Activated CD4-positive, alpha-beta memory T cell treated with anti-CD3 and anti-CD28 coated beads, Interleukin-2, amount 10 ng/mL, durations not matched to agents 7 days and 5 days (primary cell): ENCODE measurements at regions not wholly inside any gene's neighbourhood (a gene's known extent, or its start where the extent isn't known, plus 50 kb on each side); places are given as distances from the start of the nearest gene placed in this dataset.
A peak's percentile ranks its signal among the peaks of the same experiment; 100 is the strongest.
"Not testable (repeated sequence)": the region's sequence is repeated elsewhere in the genome, so short reads cannot be mapped to it uniquely, and the experiment has no call there.

Source experiments
- CTCF ChIA-PET: fragments of 350-600 bp; sonication (Branson Sonifier 250); formaldehyde crosslinking; loops from one replicate; lab custom pipeline; 2021; ENCODE audit warnings: antibody characterized with exemption, inconsistent platforms; lab: Charles Lee
- POLR2A ChIA-PET: fragments of 350-600 bp; sonication (Branson Sonifier 250); formaldehyde crosslinking; loops from one replicate; lab custom pipeline; 2021; ENCODE audit warnings: antibody characterized with exemption; lab: Charles Lee
- DNase-seq: peaks from one replicate; pipeline ENCODE4 v3.0.0-alpha.2; 2020
- H3K27ac Mint-ChIP-seq: one replicate; pipeline ENCODE4 v1.8.0; 2021; ENCODE audit warnings: mild to moderate bottlenecking, mixed read lengths
- H3K27me3 Mint-ChIP-seq: one replicate; pipeline ENCODE4 v1.8.0; 2021; ENCODE audit warnings: mixed read lengths
- H3K36me3 Mint-ChIP-seq: one replicate; pipeline ENCODE4 v1.8.0; 2021; ENCODE audit warnings: low read depth, mixed read lengths
- H3K4me1 Mint-ChIP-seq: one replicate; pipeline ENCODE4 v1.8.0; 2021; ENCODE audit warnings: mixed read lengths
- H3K4me3 Mint-ChIP-seq: one replicate; pipeline ENCODE4 v1.8.0; 2021; ENCODE audit warnings: mild to moderate bottlenecking, mixed read lengths
- H3K9me3 Mint-ChIP-seq: one replicate; pipeline ENCODE4 v1.8.0; 2021; ENCODE audit warnings: mixed read lengths

GRCh38 chr1:230569201-230569600, 73.1 kb upstream of the COG2 start:
- Mint-ChIP-seq H3K4me1 (peaks cover 3% of the 10 kb centered on the region), H3K4me3 (no peak overlapping the region), H3K36me3 (no peaks in the 10 kb centered on the region), H3K9me3 (no peaks in the 10 kb centered on the region), H3K27ac (no peak overlapping the region), H3K27me3 (peaks cover 23% of the 10 kb centered on the region)
- ChIA-PET POLR2A (no interaction called here), CTCF (no interaction called here)
- no peak for DNase-seq

- Mint-ChIP-seq H3K27ac (no peak overlapping the region), H3K36me3 (no peaks in the 10 kb centered on the region), H3K4me3 (no peak overlapping the region), H3K27me3 (peaks cover 25% of the 10 kb centered on the region), H3K9me3 (no peaks in the 10 kb centered on the region), H3K4me1 (peaks cover 3% of the 10 kb centered on the region)
- ChIA-PET CTCF (no interaction called here), POLR2A (no interaction called here)
- DNase-seq: no peak
Measured at GRCh38 chr1:230568676-230569075, 73.6 kb upstream of the COG2 start.

GRCh38 chr1:230568008-230568407, 74.3 kb upstream of the COG2 start:
- H3K27ac Mint-ChIP-seq: no peak overlapping the region
- no peak overlapping the region for H3K4me3 Mint-ChIP-seq

GRCh38 chr1:230567221-230567575, 75.1 kb upstream of the COG2 start:
- ChIA-PET CTCF (no interaction called here), POLR2A (no interaction called here)
- no peaks in the 10 kb centered on the region for H3K9me3 Mint-ChIP-seq
- H3K27ac Mint-ChIP-seq: no peak overlapping the region
- H3K27me3 Mint-ChIP-seq: peaks cover 30% of the 10 kb centered on the region
- DNase-seq: no peak
- H3K4me1 Mint-ChIP-seq: peaks cover 3% of the 10 kb centered on the region
- H3K36me3 Mint-ChIP-seq: no peaks in the 10 kb centered on the region
- H3K4me3 Mint-ChIP-seq: no peak overlapping the region

More at GRCh38 chr1:230568008-230568407, 74.3 kb upstream of the COG2 start:
- DNase-seq: no peak
- Mint-ChIP-seq H3K27me3 (peaks cover 30% of the 10 kb centered on the region), H3K4me1 (peaks cover 3% of the 10 kb centered on the region), H3K9me3 (no peaks in the 10 kb centered on the region), H3K36me3 (no peaks in the 10 kb centered on the region)
- CTCF ChIA-PET: no interaction called here
- POLR2A ChIA-PET: no interaction called here

GRCh38 chr1:230566532-230567220, 75.6 kb upstream of the COG2 start:
- H3K9me3 Mint-ChIP-seq, H3K4me3 Mint-ChIP-seq, CTCF ChIA-PET, DNase-seq, H3K4me1 Mint-ChIP-seq, H3K27ac Mint-ChIP-seq, H3K36me3 Mint-ChIP-seq: not testable (repeated sequence)
- POLR2A ChIA-PET: interaction anchor here (0.8 kb wide), 1 partner anchor 49 kb away, joined by 3 read pairs; no protein-coding TSS in a partner anchor
- H3K27me3 Mint-ChIP-seq: peaks cover 31% of the 10 kb centered on the region

- no peak for DNase-seq
- H3K9me3 Mint-ChIP-seq: no peaks in the 10 kb centered on the region
- H3K27ac Mint-ChIP-seq: no peak overlapping the region
- peaks cover 3% of the 10 kb centered on the region for H3K4me1 Mint-ChIP-seq
- POLR2A ChIA-PET: no interaction called here
- H3K36me3 Mint-ChIP-seq: no peaks in the 10 kb centered on the region
- no peak overlapping the region for H3K4me3 Mint-ChIP-seq
- CTCF ChIA-PET: no interaction called here
- peaks cover 32% of the 10 kb centered on the region for H3K27me3 Mint-ChIP-seq
Measured at GRCh38 chr1:230565141-230565540, 77.1 kb upstream of the COG2 start.

- peaks cover 3% of the 10 kb centered on the region for H3K4me1 Mint-ChIP-seq
Measured at GRCh38 chr1:230563591-230563990, 78.7 kb upstream of the COG2 start.

GRCh38 chr1:230561570-230561969, 80.7 kb upstream of the COG2 start:
- Mint-ChIP-seq H3K4me3 (no peak overlapping the region), H3K27ac (no peak overlapping the region), H3K27me3 (peaks cover 39% of the 10 kb centered on the region), H3K4me1 (peaks cover under 1% of the 10 kb centered on the region), H3K9me3 (no peaks in the 10 kb centered on the region), H3K36me3 (no peaks in the 10 kb centered on the region)
- DNase-seq: no peak
- ChIA-PET POLR2A (no interaction called here), CTCF (no interaction called here)

More at GRCh38 chr1:230563591-230563990, 78.7 kb upstream of the COG2 start:
- Mint-ChIP-seq H3K36me3 (no peaks in the 10 kb centered on the region), H3K27ac (no peak overlapping the region), H3K4me3 (no peak overlapping the region), H3K9me3 (no peaks in the 10 kb centered on the region), H3K27me3 (peaks cover 30% of the 10 kb centered on the region)
- DNase-seq: no peak
- ChIA-PET CTCF (no interaction called here), POLR2A (no interaction called here)

- DNase-seq: no peak
- H3K4me3 Mint-ChIP-seq: no peak overlapping the region
- H3K27me3 Mint-ChIP-seq: peaks cover 22% of the 10 kb centered on the region
- H3K4me1 Mint-ChIP-seq: peaks cover 7% of the 10 kb centered on the region
- no peaks in the 10 kb centered on the region for H3K36me3 Mint-ChIP-seq
- POLR2A ChIA-PET: no interaction called here
- H3K27ac Mint-ChIP-seq: no peak overlapping the region
- no peaks in the 10 kb centered on the region for H3K9me3 Mint-ChIP-seq
- CTCF ChIA-PET: no interaction called here
Measured at GRCh38 chr1:230558324-230558723, 84.0 kb upstream of the COG2 start.

- Mint-ChIP-seq H3K27ac (no peak overlapping the region), H3K9me3 (no peaks in the 10 kb centered on the region), H3K4me3 (no peak overlapping the region), H3K27me3 (peaks cover 21% of the 10 kb centered on the region), H3K36me3 (no peaks in the 10 kb centered on the region), H3K4me1 (peaks cover 11% of the 10 kb centered on the region)
- DNase-seq: no peak
- ChIA-PET CTCF (no interaction called here), POLR2A (no interaction called here)
Measured at GRCh38 chr1:230556453-230556852, 85.8 kb upstream of the COG2 start.

- no peaks in the 10 kb centered on the region for H3K9me3 Mint-ChIP-seq
- CTCF ChIA-PET: interaction anchor here (0.6 kb wide), 1 partner anchor 34 kb away, joined by 3 read pairs; no protein-coding TSS in a partner anchor
- no peak for DNase-seq
- POLR2A ChIA-PET: no interaction called here
- no peaks in the 10 kb centered on the region for H3K36me3 Mint-ChIP-seq
- no peak overlapping the region for H3K27ac Mint-ChIP-seq
- peaks cover 21% of the 10 kb centered on the region for H3K27me3 Mint-ChIP-seq
- H3K4me1 Mint-ChIP-seq: peaks cover 15% of the 10 kb centered on the region
- H3K4me3 Mint-ChIP-seq: no peak overlapping the region
Measured at GRCh38 chr1:230555814-230556213, 86.5 kb upstream of the COG2 start.

GRCh38 chr1:230552880-230553279, 89.4 kb upstream of the COG2 start:
- CTCF ChIA-PET: no interaction called here

GRCh38 chr1:230550945-230551344, 91.3 kb upstream of the COG2 start:
- H3K36me3 Mint-ChIP-seq, H3K4me3 Mint-ChIP-seq, POLR2A ChIA-PET, H3K9me3 Mint-ChIP-seq, DNase-seq, CTCF ChIA-PET: not testable (repeated sequence)
- peak overlapping the region; percentile 47 for H3K27ac Mint-ChIP-seq
- H3K27me3 Mint-ChIP-seq: peaks cover 22% of the 10 kb centered on the region
- H3K4me1 Mint-ChIP-seq: peaks cover 22% of the 10 kb centered on the region

More at GRCh38 chr1:230552880-230553279, 89.4 kb upstream of the COG2 start:
- POLR2A ChIA-PET: no interaction called here
- Mint-ChIP-seq H3K36me3 (no peaks in the 10 kb centered on the region), H3K9me3 (no peaks in the 10 kb centered on the region), H3K4me3 (no peak overlapping the region), H3K27me3 (peaks cover 18% of the 10 kb centered on the region), H3K27ac (no peak overlapping the region), H3K4me1 (peaks cover 24% of the 10 kb centered on the region)
- DNase-seq: no peak

- Mint-ChIP-seq H3K36me3 (no peaks in the 10 kb centered on the region), H3K4me1 (peaks cover 17% of the 10 kb centered on the region), H3K9me3 (no peaks in the 10 kb centered on the region), H3K27ac (no peak overlapping the region), H3K4me3 (no peak overlapping the region), H3K27me3 (peaks cover 22% of the 10 kb centered on the region)
- CTCF ChIA-PET: no interaction called here
- POLR2A ChIA-PET: no interaction called here
- DNase-seq: no peak
Measured at GRCh38 chr1:230550428-230550827, 91.9 kb upstream of the COG2 start.
